Mesendoderm (in vitro differentiated cells): ENCODE measurements at regions not wholly inside any gene's neighbourhood (a gene's known extent, or its start where the extent isn't known, plus 50 kb on each side); places are given as distances from the start of the nearest gene placed in this dataset.
"Not testable (repeated sequence)": the region's sequence is repeated elsewhere in the genome, so short reads cannot be mapped to it uniquely, and the experiment has no call there.

ENCODE experiments used
- DNase-seq: peaks from one replicate; pipeline ENCODE4 v3.0.0; 2013
- H2AK5ac ChIP-seq: 2 replicates; pipeline ENCODE4 v1.6.1; 2013; ENCODE audit warnings: low read length, inconsistent platforms
- H2BK120ac ChIP-seq: 2 replicates; pipeline ENCODE4 v1.6.1; 2013; ENCODE audit warnings: low read depth, mild to moderate bottlenecking, low read length, moderate library complexity, mixed read lengths
- H2BK15ac ChIP-seq: replicated peaks from 2 replicates; pipeline ENCODE4 v1.6.1; 2013; ENCODE audit warnings: low read depth, mild to moderate bottlenecking, moderate library complexity
- H2BK5ac ChIP-seq: 2 replicates; pipeline ENCODE4 v1.6.1; 2013; ENCODE audit warnings: low read length, inconsistent platforms
- H3K18ac ChIP-seq: 2 replicates; pipeline ENCODE4 v1.6.1; 2013; ENCODE audit warnings: mild to moderate bottlenecking, low read length, mixed read lengths
- H3K23ac ChIP-seq: one replicate; pipeline ENCODE4 v1.6.1; 2013; ENCODE audit warnings: low read length
- H3K27ac ChIP-seq: 2 replicates; pipeline ENCODE4 v1.5.1; 2013; ENCODE audit warnings: low read depth, mild to moderate bottlenecking, inconsistent platforms, low read length, moderate library complexity
- H3K27me3 ChIP-seq: 2 replicates; pipeline ENCODE4 v1.6.1; 2013; ENCODE audit warnings: low read length, control low read depth, mild to moderate bottlenecking, inconsistent platforms; ENCODE audit not compliant: insufficient read depth, poor library complexity
- H3K36me3 ChIP-seq: 2 replicates; pipeline ENCODE4 v1.6.1; 2013; ENCODE audit warnings: low read length, inconsistent platforms; ENCODE audit not compliant: control insufficient read depth, insufficient read depth
- H3K4ac ChIP-seq: one replicate; pipeline ENCODE4 v1.6.1; 2013; ENCODE audit warnings: low read depth, mild to moderate bottlenecking, low read length, moderate library complexity
- H3K4me1 ChIP-seq: 2 replicates; pipeline ENCODE4 v1.6.1; 2013; ENCODE audit warnings: low read depth, low read length, inconsistent platforms; ENCODE audit not compliant: control insufficient read depth
- H3K4me2 ChIP-seq: 2 replicates; pipeline ENCODE4 v1.6.1; 2013; ENCODE audit warnings: low read length
- H3K4me3 ChIP-seq: 2 replicates; pipeline ENCODE4 v1.5.1; 2013; ENCODE audit warnings: mild to moderate bottlenecking, low read length
- H3K56ac ChIP-seq: one replicate; pipeline ENCODE4 v1.6.1; 2013; ENCODE audit warnings: low read length
- H3K79me1 ChIP-seq: 2 replicates; pipeline ENCODE4 v1.6.1; 2013; ENCODE audit warnings: low read length, inconsistent platforms
- H3K79me2 ChIP-seq: 2 replicates; pipeline ENCODE4 v1.6.1; 2013; ENCODE audit warnings: mild to moderate bottlenecking, low read length; ENCODE audit not compliant: control insufficient read depth, insufficient read depth
- H3K9ac ChIP-seq: 2 replicates; pipeline ENCODE4 v1.6.1; 2013; ENCODE audit warnings: low read length, inconsistent platforms
- H4K5ac ChIP-seq: one replicate; pipeline ENCODE4 v1.6.1; 2013; ENCODE audit warnings: low read length
- H4K8ac ChIP-seq: one replicate; pipeline ENCODE4 v1.6.1; 2013; ENCODE audit warnings: low read depth, mild to moderate bottlenecking, control low read depth, low read length, moderate library complexity
- WGBS: extraction: QIAGEN DNeasy Blood & Tissue Kit; methylation state at CpG from one replicate; pipeline ENCODE4 v1.1.7; 2013; ENCODE audit warnings: low lambda C conversion rate, missing lambda C conversion rate; ENCODE audit not compliant: insufficient coverage; ENCODE audit errors: extremely low coverage; 5-methylcytosine and 5-hydroxymethylcytosine counted together

GRCh38 chr10:81728692-81729091 is 146.3 kb upstream of the NRG3 start:
- Histone ChIP-seq H2BK15ac (no peak overlapping the region), H3K18ac (no peak overlapping the region), H4K8ac (no peak overlapping the region), H3K23ac (no peak overlapping the region), H3K79me2 (no peaks in the 10 kb centered on the region), H3K4me2 (no peak overlapping the region), H3K27ac (no peak overlapping the region), H3K4me1 (no peaks in the 10 kb centered on the region), H2BK5ac (no peak overlapping the region), H3K4ac (no peak overlapping the region), H2BK120ac (no peak overlapping the region), H4K5ac (no peak overlapping the region), H3K79me1 (no peaks in the 10 kb centered on the region), H3K27me3 (no peaks in the 10 kb centered on the region), H3K9ac (no peak overlapping the region), H2AK5ac (no peak overlapping the region), H3K36me3 (no peaks in the 10 kb centered on the region), H3K4me3 (no peak overlapping the region), H3K56ac (no peak overlapping the region)
- DNase-seq = no peak
- WGBS = no CpG with 5 or more reads among the region's 1 CpG

GRCh38 chr10:81730891-81731290 is 144.1 kb upstream of the NRG3 start:
- no peak overlapping the region for H3K18ac ChIP-seq
- no peaks in the 10 kb centered on the region for H3K79me2 ChIP-seq

GRCh38 chr10:81733542-81733941 is 141.5 kb upstream of the NRG3 start:
- no peak overlapping the region for H3K4me3 ChIP-seq
- no peak overlapping the region for H3K9ac ChIP-seq
- H3K27ac ChIP-seq = no peak overlapping the region
- no peak overlapping the region for H4K5ac ChIP-seq
- no peaks in the 10 kb centered on the region for H3K79me1 ChIP-seq
- no peak overlapping the region for H2BK15ac ChIP-seq
- no peak overlapping the region for H2BK5ac ChIP-seq
- no peak overlapping the region for H3K4me2 ChIP-seq
- H3K4ac ChIP-seq = no peak overlapping the region
- no peaks in the 10 kb centered on the region for H3K36me3 ChIP-seq
- H3K23ac ChIP-seq = no peak overlapping the region
- no peak overlapping the region for H4K8ac ChIP-seq
- no peak for DNase-seq
- no peaks in the 10 kb centered on the region for H3K4me1 ChIP-seq
- no peak overlapping the region for H2AK5ac ChIP-seq
- no peak overlapping the region for H2BK120ac ChIP-seq
- H3K18ac ChIP-seq = no peak overlapping the region
- H3K56ac ChIP-seq = no peak overlapping the region
- WGBS = no CpG with 5 or more reads among the region's 1 CpG
- no peaks in the 10 kb centered on the region for H3K79me2 ChIP-seq
- no peaks in the 10 kb centered on the region for H3K27me3 ChIP-seq

More at GRCh38 chr10:81730891-81731290, 144.1 kb upstream of the NRG3 start:
- no peak overlapping the region for H4K8ac ChIP-seq
- DNase-seq = no peak
- H3K23ac ChIP-seq = no peak overlapping the region
- H3K27ac ChIP-seq = no peak overlapping the region
- no peak overlapping the region for H4K5ac ChIP-seq
- H3K56ac ChIP-seq = no peak overlapping the region
- no peak overlapping the region for H3K4me2 ChIP-seq
- no peaks in the 10 kb centered on the region for H3K4me1 ChIP-seq
- H3K36me3 ChIP-seq = no peaks in the 10 kb centered on the region
- no peak overlapping the region for H2AK5ac ChIP-seq
- no peaks in the 10 kb centered on the region for H3K27me3 ChIP-seq
- no peak overlapping the region for H2BK15ac ChIP-seq
- H3K4me3 ChIP-seq = no peak overlapping the region
- no peak overlapping the region for H2BK5ac ChIP-seq
- H3K9ac ChIP-seq = no peak overlapping the region
- H3K79me1 ChIP-seq = no peaks in the 10 kb centered on the region
- no CpG with 5 or more reads among the region's 1 CpG for WGBS
- H2BK120ac ChIP-seq = no peak overlapping the region
- no peak overlapping the region for H3K4ac ChIP-seq

DNA sequence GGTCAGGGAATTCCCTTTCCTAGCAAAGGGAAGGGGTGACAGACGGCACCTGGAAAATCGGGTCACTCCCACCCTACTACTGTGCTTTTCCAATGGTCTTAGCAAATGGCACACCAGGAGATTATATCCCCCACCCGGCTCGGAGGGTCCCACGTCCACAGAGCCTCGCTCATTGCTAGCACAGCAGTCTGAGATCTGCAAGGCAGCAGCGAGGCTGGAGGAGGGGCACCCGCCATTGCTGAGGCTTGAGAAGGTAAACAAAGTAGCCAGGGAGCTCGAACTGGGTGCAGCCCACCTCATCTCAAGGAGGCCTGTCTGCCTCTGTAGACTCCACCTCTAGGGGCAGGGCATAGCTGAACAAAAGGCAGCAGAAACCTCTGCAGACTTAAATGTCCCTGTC is 139.8 kb upstream of the NRG3 start:
- not testable (repeated sequence) for H3K79me2 ChIP-seq, H3K18ac ChIP-seq, H2BK5ac ChIP-seq, H3K4me2 ChIP-seq, H3K4ac ChIP-seq, DNase-seq, H3K27ac ChIP-seq, H3K9ac ChIP-seq, H3K4me1 ChIP-seq, H3K36me3 ChIP-seq, H4K8ac ChIP-seq, H2BK120ac ChIP-seq, H3K56ac ChIP-seq, H3K79me1 ChIP-seq, H3K27me3 ChIP-seq, H2AK5ac ChIP-seq, H2BK15ac ChIP-seq, H3K4me3 ChIP-seq, H3K23ac ChIP-seq, H4K5ac ChIP-seq
- WGBS = no CpG with 5 or more reads among the region's 9 CpGs

DNA sequence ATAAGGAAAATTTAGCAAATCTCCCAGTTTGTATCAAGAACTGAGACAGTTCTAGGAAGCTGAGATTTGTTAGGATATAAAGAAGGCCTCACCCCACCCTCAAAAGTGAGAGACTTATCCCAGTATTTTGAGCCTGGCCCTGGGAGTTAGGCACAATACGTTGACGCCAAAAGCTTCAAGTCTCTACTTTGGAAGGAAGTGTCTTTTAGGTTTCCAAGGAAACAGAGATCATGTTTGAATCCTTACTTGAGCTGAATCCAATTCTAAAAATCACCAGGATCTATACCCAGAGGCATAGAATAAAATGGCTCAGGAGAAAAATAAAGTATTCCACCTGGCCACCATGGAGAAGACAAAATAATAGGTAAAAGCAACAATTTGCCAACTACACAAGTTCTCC is 115.9 kb upstream of the NRG3 start:
- no CpG with 5 or more reads among the region's 2 CpGs for WGBS
- Histone ChIP-seq H3K27ac (no peak overlapping the region), H2BK15ac (no peak overlapping the region), H3K4me1 (no peaks in the 10 kb centered on the region), H3K4me3 (no peak overlapping the region), H2BK120ac (no peak overlapping the region), H2AK5ac (no peak overlapping the region), H3K56ac (no peak overlapping the region), H3K4me2 (no peak overlapping the region), H3K4ac (no peak overlapping the region), H3K23ac (no peak overlapping the region), H3K79me1 (no peaks in the 10 kb centered on the region), H4K5ac (no peak overlapping the region), H3K79me2 (no peaks in the 10 kb centered on the region), H3K9ac (no peak overlapping the region), H4K8ac (no peak overlapping the region), H3K18ac (no peak overlapping the region), H3K27me3 (no peaks in the 10 kb centered on the region), H3K36me3 (no peaks in the 10 kb centered on the region), H2BK5ac (no peak overlapping the region)
- no peak for DNase-seq

DNA sequence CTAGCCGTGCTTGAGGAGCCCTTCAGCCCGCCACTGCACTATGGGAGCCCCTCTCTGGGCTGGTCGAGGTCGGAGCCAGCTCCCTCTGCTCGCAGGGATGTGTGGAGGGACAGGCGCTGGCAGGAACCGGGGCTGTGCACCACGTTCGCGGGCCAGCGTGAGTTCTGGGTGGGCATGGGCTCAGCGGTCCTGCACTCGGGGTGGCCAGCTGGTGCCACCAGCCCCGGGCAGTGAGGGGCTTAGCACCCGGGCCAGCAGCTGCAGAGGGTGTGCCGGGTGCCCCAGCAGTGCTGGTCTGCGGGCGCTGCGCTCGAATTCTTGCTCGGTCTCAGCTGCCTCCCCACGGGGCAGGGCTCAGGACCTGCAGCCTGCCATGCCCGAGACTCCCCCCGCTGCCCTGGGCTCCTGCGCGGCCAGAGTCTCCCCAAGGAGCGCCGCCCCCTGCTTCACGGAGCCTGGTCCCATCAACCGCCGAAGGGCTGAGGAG is 90.8 kb upstream of the NRG3 start:
- no peak overlapping the region for H3K18ac ChIP-seq
- H3K9ac ChIP-seq = no peak overlapping the region
- no peak for DNase-seq
- no peak overlapping the region for H2BK5ac ChIP-seq
- H3K4me1 ChIP-seq = no peaks in the 10 kb centered on the region
- H3K79me1 ChIP-seq = no peaks in the 10 kb centered on the region
- no peak overlapping the region for H3K4me3 ChIP-seq
- H3K23ac ChIP-seq = no peak overlapping the region
- H3K36me3 ChIP-seq = no peaks in the 10 kb centered on the region
- H3K27me3 ChIP-seq = no peaks in the 10 kb centered on the region
- no peaks in the 10 kb centered on the region for H3K79me2 ChIP-seq
- H3K56ac ChIP-seq = no peak overlapping the region
- no peak overlapping the region for H3K4ac ChIP-seq
- no peak overlapping the region for H3K27ac ChIP-seq
- no peak overlapping the region for H3K4me2 ChIP-seq
- H4K8ac ChIP-seq = no peak overlapping the region
- H4K5ac ChIP-seq = no peak overlapping the region
- WGBS = no CpG with 5 or more reads among the region's 31 CpGs
- H2BK15ac ChIP-seq = no peak overlapping the region
- H2BK120ac ChIP-seq = no peak overlapping the region
- no peak overlapping the region for H2AK5ac ChIP-seq
